Esophagus squamous epithelium (tissue), 4 donors: ENCODE measurements at regions not wholly inside any gene's neighbourhood (a gene's known extent, or its start where the extent isn't known, plus 50 kb on each side); places are given as distances from the start of the nearest gene placed in this dataset.

Experiments
- CTCF ChIP-seq, 6 experiments: fragments of 450-650 bp in 4 of 6; fragments of 200-600 bp in 2 of 6; sonication (generic) in 2 of 6; IDR thresholded peaks; one replicate each; pipeline ENCODE4 v1.5.1; 2016 to 2019; ENCODE audit warnings: antibody characterized with exemption in 6 of 6, mild to moderate bottlenecking in 4 of 6, moderate library complexity in 4 of 6
- POLR2A ChIP-seq, 4 donors: fragments of 450-650 bp; IDR thresholded peaks; one replicate each; pipeline ENCODE4 v1.6.1; 2017; ENCODE audit warnings: antibody characterized with exemption in 4 of 4, mild to moderate bottlenecking in 4 of 4, moderate library complexity in 3 of 4

GRCh38 chr4:115972967-115973366 is 859.5 kb upstream of the NDST4 start:
- TF ChIP-seq POLR2A (IDR thresholded peaks at IDR 0.05) (no peak), CTCF (IDR thresholded peaks at IDR 0.05) (no peak)
